GM23248 (cell line): ENCODE measurements at regions not wholly inside any gene's neighbourhood (a gene's known extent, or its start where the extent isn't known, plus 50 kb on each side); places are given as distances from the start of the nearest gene placed in this dataset.

Experiments used
- EZH2 ChIP-seq: fragments of 200-600 bp; sonication (generic); IDR thresholded peaks from 2 replicates; pipeline ENCODE4 v1.6.1; 2018; ENCODE audit warnings: antibody characterized with exemption, mild to moderate bottlenecking; ENCODE audit not compliant: insufficient read depth, poor library complexity, severe bottlenecking
- EZH2phosphoT487 ChIP-seq: fragments of 200-600 bp; sonication (generic); IDR thresholded peaks from 2 replicates; pipeline ENCODE4 v1.6.1; 2018; ENCODE audit warnings: antibody characterized with exemption, moderate library complexity, mild to moderate bottlenecking, low read depth; ENCODE audit not compliant: insufficient read depth

- TF ChIP-seq EZH2phosphoT487 (no peak), EZH2 (no peak)
Observed at GRCh38 chr1:62981434-62981833, 197.5 kb downstream of the ATG4C start.
